Lung (tissue), 11 donors: ENCODE measurements at regions not wholly inside any gene's neighbourhood (a gene's known extent, or its start where the extent isn't known, plus 50 kb on each side); places are given as distances from the start of the nearest gene placed in this dataset.

Experiments used
- ATAC-seq: fragments of 200-7000 bp; cut with Tn5 transposase; one replicate; pipeline ENCODE4 v1.9.1; 2020; ENCODE audit warnings: moderate number of reproducible peaks; ENCODE audit not compliant: insufficient read depth, low FRiP score
- DNase-seq, 3 donors: peaks; one replicate each; pipeline ENCODE4 v3.0.0-alpha.2; 2013 to 2017
- H3K27ac ChIP-seq, 2 donors: one replicate each; pipeline ENCODE4 v1.5.1; 2013; ENCODE audit warnings: mild to moderate bottlenecking in 2 of 2, moderate library complexity in 2 of 2, control low read depth in 1 of 2, inconsistent platforms in 1 of 2, low read depth in 1 of 2, low read length in 1 of 2
- H3K27me3 ChIP-seq, 3 donors: one replicate each; pipeline ENCODE4 v1.5.1; 2013; ENCODE audit warnings: low read length in 2 of 3; ENCODE audit not compliant: control insufficient read depth in 3 of 3, insufficient read depth in 3 of 3
- H3K36me3 ChIP-seq, 4 donors: one replicate each; pipeline ENCODE4 v1.5.1; 2013; ENCODE audit warnings: low read length in 4 of 4, mild to moderate bottlenecking in 1 of 4, moderate library complexity in 1 of 4; ENCODE audit not compliant: control insufficient read depth in 4 of 4, insufficient read depth in 4 of 4
- H3K4me1 ChIP-seq, 5 donors: one replicate each; pipeline ENCODE4 v1.5.1; 2013; ENCODE audit warnings: low read length in 5 of 5, mild to moderate bottlenecking in 2 of 5, moderate library complexity in 1 of 5; ENCODE audit not compliant: control insufficient read depth in 5 of 5, insufficient read depth in 5 of 5
- H3K4me3 ChIP-seq: one replicate; pipeline ENCODE4 v1.5.1; 2013; ENCODE audit warnings: mild to moderate bottlenecking, control low read depth, moderate library complexity
- H3K9ac ChIP-seq, 2 donors: one replicate each; pipeline ENCODE4 v1.5.1; 2013; ENCODE audit warnings: low read length in 2 of 2, control low read depth in 1 of 2; ENCODE audit not compliant: insufficient read depth in 1 of 2
- H3K9me3 ChIP-seq, 4 donors: one replicate each; pipeline ENCODE4 v1.5.1; 2013; ENCODE audit warnings: low read length in 3 of 4, mild to moderate bottlenecking in 1 of 4, moderate library complexity in 1 of 4; ENCODE audit not compliant: control insufficient read depth in 4 of 4, insufficient read depth in 3 of 4
- CTCF ChIP-seq: IDR thresholded peaks from 2 replicates; pipeline ENCODE4 v1.5.1; 2012; ENCODE audit warnings: mild to moderate bottlenecking; ENCODE audit errors: control extremely low read depth, extremely low read depth
- WGBS, 2 donors: extraction: QIAGEN DNeasy Blood & Tissue Kit; methylation state at CpG; one replicate each; pipeline ENCODE4 v1.1.7; 2013; 5-methylcytosine and 5-hydroxymethylcytosine counted together
- donor health status: control.
- donor health status: control.
- donor health status: Bipolar disorder and iron deficiency.
- donor health status: healthy.
- donor health status: DM: yes; HTN: yes; CAD: no.

- TF ChIP-seq CTCF: no peak
Measured at GRCh38 chr19:29117926-29118325, 95.0 kb downstream of the UQCRFS1 start.

GRCh38 chr19:29115181-29115580 is 97.8 kb downstream of the UQCRFS1 start:
- Histone ChIP-seq H3K4me1 (no peaks in the 10 kb centered on the region), H3K36me3 (no peaks in the 10 kb centered on the region), H3K27ac (no peak overlapping the region), H3K4me3 (no peak overlapping the region), H3K9me3 (peaks cover 0 to 2% (median 0%) of the 10 kb centered on the region in 4 donors), H3K27me3 (peaks cover 0 to 6% (median 0%) of the 10 kb centered on the region in 3 donors), H3K9ac (no peak overlapping the region)
- no peak for ATAC-seq
- no peak for DNase-seq
- TF ChIP-seq CTCF: no peak
- 78 to 92% methylated on average over 1 of the region's 1 CpG for WGBS, 2 donors

More at GRCh38 chr19:29117926-29118325, 95.0 kb downstream of the UQCRFS1 start:
- Histone ChIP-seq H3K4me1 (no peaks in the 10 kb centered on the region), H3K4me3 (no peak overlapping the region), H3K36me3 (no peaks in the 10 kb centered on the region), H3K27ac (no peak overlapping the region), H3K9ac (no peak overlapping the region), H3K27me3 (peaks cover 0 to 3% (median 0%) of the 10 kb centered on the region in 3 donors), H3K9me3 (peaks cover 0 to 2% (median 0%) of the 10 kb centered on the region in 4 donors)
- 46 to 68% methylated on average over 7 of the region's 7 CpGs for WGBS, 2 donors
- ATAC-seq (no peak), DNase-seq (no peak)

- no peak overlapping the region for H3K27ac ChIP-seq
- no peaks in the 10 kb centered on the region for H3K4me1 ChIP-seq
- H3K9ac ChIP-seq: no peak overlapping the region
- DNase-seq (no peak), ATAC-seq (no peak)
- H3K4me3 ChIP-seq: no peak overlapping the region
- no peaks in the 10 kb centered on the region for H3K36me3 ChIP-seq
- H3K27me3 ChIP-seq: peaks cover 0 to 6% (median 0%) of the 10 kb centered on the region in 3 donors
- 85 to 91% methylated on average over 8 to 9 of the region's 9 CpGs for WGBS, 2 donors
- TF ChIP-seq CTCF: no peak
- peaks cover 0 to 2% (median 0%) of the 10 kb centered on the region in 4 donors for H3K9me3 ChIP-seq
Measured at GRCh38 chr19:29113838-29114237, 99.1 kb downstream of the UQCRFS1 start.

- 67 to 72% methylated on average over 6 of the region's 6 CpGs for WGBS, 2 donors
- Histone ChIP-seq H3K4me3 (no peak overlapping the region), H3K9me3 (peaks cover 0 to under 1% (median 0%) of the 10 kb centered on the region in 4 donors), H3K27ac (no peak overlapping the region), H3K4me1 (no peaks in the 10 kb centered on the region), H3K36me3 (no peaks in the 10 kb centered on the region), H3K27me3 (peaks cover 0 to 3% (median 0%) of the 10 kb centered on the region in 3 donors), H3K9ac (no peak overlapping the region)
- no peak for ATAC-seq
- TF ChIP-seq CTCF: no peak
- DNase-seq: no peak
Measured at GRCh38 chr19:29111576-29111975, 101.4 kb downstream of the UQCRFS1 start.
